CD4-positive, alpha-beta T cell (primary cell): ENCODE measurements at regions not wholly inside any gene's neighbourhood (a gene's known extent, or its start where the extent isn't known, plus 50 kb on each side); places are given as distances from the start of the nearest gene placed in this dataset.

Experiments
- ATAC-seq: fragments of 200-7000 bp; cut with Tn5 transposase; one replicate; pipeline ENCODE4 v1.10.0; 2022; ENCODE audit warnings: mild to moderate bottlenecking; ENCODE audit not compliant: poor library complexity
- CTCF ChIA-PET: fragments of 350-600 bp; sonication (Branson Sonifier 250); formaldehyde crosslinking; loops from one replicate; lab custom pipeline; 2021; ENCODE audit warnings: antibody characterized with exemption, inconsistent platforms; lab: Charles Lee
- POLR2A ChIA-PET: fragments of 350-600 bp; sonication (Branson Sonifier 250); formaldehyde crosslinking; loops from one replicate; lab custom pipeline; 2021; ENCODE audit warnings: antibody characterized with exemption, inconsistent platforms; lab: Charles Lee
- DNase-seq, 14 experiments: peaks; one replicate each; pipeline ENCODE4 v3.0.0-alpha.2; 2013 to 2020; ENCODE audit warnings: mixed read lengths in 2 of 14
- H3K27ac ChIP-seq, 2 donors: one replicate each; pipeline versions ENCODE4 v1.5.1 to v1.7.0; 2013; ENCODE audit warnings: low read length in 2 of 2, low read depth in 1 of 2, mild to moderate bottlenecking in 1 of 2
- H3K27me3 ChIP-seq, 2 experiments: 1 replicate in 1 of 2; 2 replicates in 1 of 2; pipeline versions ENCODE4 v1.6.1 to v1.7.0; 2013; ENCODE audit warnings: low read length in 2 of 2, control low read depth in 1 of 2, mild to moderate bottlenecking in 1 of 2, moderate library complexity in 1 of 2; ENCODE audit not compliant: insufficient read depth in 2 of 2, control insufficient read depth in 1 of 2
- H3K36me3 ChIP-seq: one replicate; pipeline ENCODE4 v1.6.1; 2013; ENCODE audit warnings: low read length, control low read depth; ENCODE audit not compliant: insufficient read depth
- H3K4me1 ChIP-seq: one replicate; pipeline ENCODE4 v1.6.1; 2013; ENCODE audit warnings: low read length, control low read depth; ENCODE audit not compliant: insufficient read depth
- H3K4me3 ChIP-seq: one replicate; pipeline ENCODE4 v1.5.1; 2013; ENCODE audit warnings: mild to moderate bottlenecking, low read length, moderate library complexity
- H3K9me3 ChIP-seq, 2 experiments: 1 replicate in 1 of 2; 2 replicates in 1 of 2; pipeline versions ENCODE4 v1.6.1 to v1.7.0; 2013; ENCODE audit warnings: low read length in 2 of 2, mild to moderate bottlenecking in 2 of 2, control low read depth in 1 of 2, moderate library complexity in 1 of 2; ENCODE audit not compliant: control insufficient read depth in 1 of 2, insufficient read depth in 1 of 2
- H3K27ac Mint-ChIP-seq: one replicate; pipeline ENCODE4 v1.8.0; 2020; ENCODE audit warnings: mixed read lengths
- H3K27me3 Mint-ChIP-seq: one replicate; pipeline ENCODE4 v1.8.0; 2021; ENCODE audit warnings: mixed read lengths
- H3K36me3 Mint-ChIP-seq: one replicate; pipeline ENCODE4 v1.8.0; 2021; ENCODE audit warnings: low read depth, mixed read lengths
- H3K4me1 Mint-ChIP-seq: one replicate; pipeline ENCODE4 v1.8.0; 2021; ENCODE audit warnings: low read depth, mixed read lengths
- H3K4me3 Mint-ChIP-seq: one replicate; pipeline ENCODE4 v1.8.0; 2020; ENCODE audit warnings: mild to moderate bottlenecking, mixed read lengths
- H3K9me3 Mint-ChIP-seq: one replicate; pipeline ENCODE4 v1.8.0; 2020; ENCODE audit warnings: mixed read lengths
- intact Hi-C, 2 experiments: fragments of 100-400 bp; cut with DNase I in 1 of 2; cut with micrococcal nuclease in 1 of 2; formaldehyde crosslinking; loops; one replicate each; pipeline versions ENCODE4 v1.15.1 to v1.9.0; 2023 to 2025; cut with DNase I, micrococcal nuclease
- TF ChIP-seq, protein P1 (sequence below): fragments of 200-600 bp; IDR thresholded peaks from one replicate; pipeline ENCODE4 v1.8.0; 2022; ENCODE audit warnings: antibody characterized with exemption, mild to moderate bottlenecking

DNA sequence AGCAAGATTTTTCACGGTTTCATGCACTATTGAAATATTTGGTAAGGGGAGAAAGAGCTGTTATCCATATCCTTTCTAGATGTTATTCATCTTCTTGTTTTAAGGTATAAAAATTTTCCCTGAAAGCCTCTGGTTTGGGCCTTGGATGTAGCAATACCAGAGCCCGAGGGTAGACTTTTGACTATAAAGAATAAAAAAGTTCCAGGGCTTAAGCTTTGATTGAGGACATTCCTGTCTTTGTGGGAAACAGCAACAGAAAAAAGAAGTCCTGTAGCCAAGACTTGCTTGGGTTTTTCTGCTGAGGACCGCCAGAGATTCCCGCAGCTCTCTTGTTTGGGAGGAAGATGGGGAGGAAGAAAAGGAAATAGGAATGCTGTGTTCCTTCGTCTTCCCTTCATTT, 440.0 kb upstream of the WWC1 start:
- Histone ChIP-seq H3K36me3 (no peaks in the 10 kb centered on the region), H3K27me3 (no peaks in the 10 kb centered on the region), H3K27ac (no peak overlapping the region), H3K4me3 (no peak overlapping the region), H3K9me3 (no peaks in the 10 kb centered on the region), H3K4me1 (no peaks in the 10 kb centered on the region)
- intact Hi-C loops: no loop called here
- Mint-ChIP-seq H3K9me3 (peaks cover 3% of the 10 kb centered on the region), H3K4me3 (no peak overlapping the region), H3K36me3 (no peaks in the 10 kb centered on the region), H3K27ac (no peak overlapping the region), H3K27me3 (no peaks in the 10 kb centered on the region), H3K4me1 (no peaks in the 10 kb centered on the region)
- DNase-seq (no peak), ATAC-seq (no peak)
- CTCF ChIA-PET: no interaction called here
- POLR2A ChIA-PET: no interaction called here
- TF ChIP-seq, protein P1, sequence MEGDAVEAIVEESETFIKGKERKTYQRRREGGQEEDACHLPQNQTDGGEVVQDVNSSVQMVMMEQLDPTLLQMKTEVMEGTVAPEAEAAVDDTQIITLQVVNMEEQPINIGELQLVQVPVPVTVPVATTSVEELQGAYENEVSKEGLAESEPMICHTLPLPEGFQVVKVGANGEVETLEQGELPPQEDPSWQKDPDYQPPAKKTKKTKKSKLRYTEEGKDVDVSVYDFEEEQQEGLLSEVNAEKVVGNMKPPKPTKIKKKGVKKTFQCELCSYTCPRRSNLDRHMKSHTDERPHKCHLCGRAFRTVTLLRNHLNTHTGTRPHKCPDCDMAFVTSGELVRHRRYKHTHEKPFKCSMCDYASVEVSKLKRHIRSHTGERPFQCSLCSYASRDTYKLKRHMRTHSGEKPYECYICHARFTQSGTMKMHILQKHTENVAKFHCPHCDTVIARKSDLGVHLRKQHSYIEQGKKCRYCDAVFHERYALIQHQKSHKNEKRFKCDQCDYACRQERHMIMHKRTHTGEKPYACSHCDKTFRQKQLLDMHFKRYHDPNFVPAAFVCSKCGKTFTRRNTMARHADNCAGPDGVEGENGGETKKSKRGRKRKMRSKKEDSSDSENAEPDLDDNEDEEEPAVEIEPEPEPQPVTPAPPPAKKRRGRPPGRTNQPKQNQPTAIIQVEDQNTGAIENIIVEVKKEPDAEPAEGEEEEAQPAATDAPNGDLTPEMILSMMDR: no peak

DNA sequence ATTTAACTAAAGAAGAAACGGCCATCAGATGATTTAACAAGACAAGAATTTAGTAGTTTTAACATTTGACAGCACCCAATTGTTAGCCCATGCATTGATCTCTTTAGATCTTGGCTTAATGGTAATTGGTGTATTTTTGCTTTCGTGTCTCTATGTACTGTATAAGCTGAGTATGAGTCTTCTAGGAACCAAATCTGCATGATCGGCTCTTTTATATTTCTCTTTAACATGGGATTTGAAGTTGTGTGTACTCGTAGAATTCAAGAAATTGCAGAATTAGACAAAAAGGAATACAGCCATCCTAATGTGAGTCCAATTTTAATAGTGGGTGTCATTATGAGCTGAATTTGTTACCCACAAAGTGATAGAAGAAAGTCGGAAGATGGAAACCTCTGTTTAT, 438.9 kb upstream of the WWC1 start:
- Histone ChIP-seq H3K9me3 (no peaks in the 10 kb centered on the region), H3K36me3 (no peaks in the 10 kb centered on the region), H3K27ac (no peak overlapping the region), H3K4me1 (no peaks in the 10 kb centered on the region), H3K27me3 (no peaks in the 10 kb centered on the region), H3K4me3 (no peak overlapping the region)
- Mint-ChIP-seq H3K4me3 (no peak overlapping the region), H3K9me3 (peaks cover 5% of the 10 kb centered on the region), H3K27me3 (no peaks in the 10 kb centered on the region), H3K4me1 (no peaks in the 10 kb centered on the region), H3K36me3 (no peaks in the 10 kb centered on the region), H3K27ac (no peak overlapping the region)
- CTCF ChIA-PET: no interaction called here
- POLR2A ChIA-PET: no interaction called here
- DNase-seq (no peak), ATAC-seq (no peak)
- intact Hi-C loops: no loop called here
- TF ChIP-seq, protein P1: no peak

DNA sequence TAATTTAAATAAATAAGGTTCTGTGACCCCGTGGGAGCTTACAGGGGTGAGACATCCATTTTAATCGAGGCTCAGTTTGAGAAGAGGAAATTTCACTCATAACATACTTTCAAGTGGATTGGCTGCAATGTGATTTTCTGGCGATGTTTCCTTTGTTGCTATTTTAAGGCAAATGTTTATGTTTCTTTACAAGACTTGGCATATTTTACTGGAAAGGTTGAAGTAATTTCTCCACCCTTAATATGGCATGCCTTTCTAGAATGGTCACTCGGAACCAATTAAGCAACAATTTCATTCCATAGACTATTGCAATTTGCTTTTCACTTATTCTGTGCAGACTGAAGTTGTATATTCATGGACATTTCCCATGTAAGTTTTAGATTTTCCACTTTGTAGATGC, 438.0 kb upstream of the WWC1 start:
- Histone ChIP-seq H3K4me1 (no peaks in the 10 kb centered on the region), H3K4me3 (no peak overlapping the region), H3K27me3 (no peaks in the 10 kb centered on the region), H3K36me3 (no peaks in the 10 kb centered on the region), H3K9me3 (no peaks in the 10 kb centered on the region), H3K27ac (no peak overlapping the region)
- no peak overlapping the region for H3K27ac Mint-ChIP-seq
- ATAC-seq (no peak), DNase-seq (no peak)
- TF ChIP-seq, protein P1: no peak
- no peaks in the 10 kb centered on the region for H3K4me1 Mint-ChIP-seq
- ChIA-PET CTCF (no interaction called here), POLR2A (no interaction called here)
- H3K27me3 Mint-ChIP-seq: no peaks in the 10 kb centered on the region
- intact Hi-C loops: no loop called here
- no peak overlapping the region for H3K4me3 Mint-ChIP-seq
- peaks cover 7% of the 10 kb centered on the region for H3K9me3 Mint-ChIP-seq
- H3K36me3 Mint-ChIP-seq: no peaks in the 10 kb centered on the region
